HG02588 (cell line): ENCODE measurements at regions not wholly inside any gene's neighbourhood (a gene's known extent, or its start where the extent isn't known, plus 50 kb on each side); places are given as distances from the start of the nearest gene placed in this dataset.

Experiments
- ATAC-seq: cut with Tn5 transposase; IDR thresholded peaks from one replicate; pipeline ENCODE4 v1.9.1; 2021; ENCODE audit warnings: mild to moderate bottlenecking, moderate library complexity; ENCODE audit not compliant: unreplicated experiment

DNA sequence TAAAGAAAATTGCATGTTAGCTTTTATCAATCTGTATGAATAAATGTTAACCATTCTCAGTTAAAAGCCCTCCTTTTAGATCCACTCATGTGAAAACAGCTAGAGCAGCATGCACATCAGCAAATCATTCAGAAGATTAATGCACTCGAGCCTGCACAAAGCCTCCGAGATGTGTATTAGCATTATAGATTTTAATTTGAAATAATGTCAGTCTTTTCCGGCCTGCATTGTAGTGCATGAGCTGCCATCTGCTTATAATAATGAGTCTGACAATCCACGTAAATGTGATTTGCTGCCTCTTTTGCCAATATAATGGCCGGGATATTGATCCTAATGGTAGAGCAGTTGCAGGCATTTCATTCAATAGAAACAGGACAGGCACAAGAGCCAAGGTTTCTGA, 585.1 kb downstream of the IRX1 start:
- ATAC-seq, result no peak

DNA sequence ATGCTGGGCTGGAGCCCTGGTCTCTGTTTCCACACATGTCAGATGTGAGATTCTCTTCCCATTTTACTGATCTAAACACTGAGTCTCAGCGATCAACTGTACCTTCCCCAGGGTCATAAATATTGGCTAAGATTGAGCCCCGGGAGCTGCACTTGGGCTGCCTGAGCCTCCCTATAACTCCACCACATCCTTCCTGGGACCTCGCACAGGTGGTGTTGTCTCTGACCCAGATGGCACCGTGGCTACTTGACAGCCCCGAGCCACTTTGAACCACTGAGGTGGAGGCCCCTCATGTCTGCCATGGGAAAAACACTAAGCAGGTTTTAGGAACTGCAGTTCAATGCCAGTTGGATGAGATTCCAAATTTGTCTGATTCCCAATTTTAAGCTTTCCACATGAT, 586.5 kb downstream of the IRX1 start:
- ATAC-seq, result no peak

DNA sequence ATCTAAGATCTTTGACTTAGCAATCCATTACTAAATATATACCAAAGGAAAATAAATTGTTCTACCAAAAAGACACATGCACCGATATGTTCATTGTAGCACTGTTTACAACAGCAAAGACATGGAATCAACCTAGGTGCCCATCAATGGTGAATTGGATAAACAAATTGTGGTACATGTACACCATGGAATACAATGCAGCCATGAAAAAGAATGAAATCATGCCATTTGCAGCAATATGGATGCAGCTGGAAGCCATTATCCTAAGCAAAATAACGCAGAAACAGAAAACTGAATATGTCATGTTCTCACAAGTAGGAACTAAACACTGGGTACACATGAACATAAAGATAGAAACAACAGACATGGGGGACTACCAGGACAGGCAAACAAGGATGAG, 589.5 kb downstream of the IRX1 start:
- ATAC-seq, result no peak

DNA sequence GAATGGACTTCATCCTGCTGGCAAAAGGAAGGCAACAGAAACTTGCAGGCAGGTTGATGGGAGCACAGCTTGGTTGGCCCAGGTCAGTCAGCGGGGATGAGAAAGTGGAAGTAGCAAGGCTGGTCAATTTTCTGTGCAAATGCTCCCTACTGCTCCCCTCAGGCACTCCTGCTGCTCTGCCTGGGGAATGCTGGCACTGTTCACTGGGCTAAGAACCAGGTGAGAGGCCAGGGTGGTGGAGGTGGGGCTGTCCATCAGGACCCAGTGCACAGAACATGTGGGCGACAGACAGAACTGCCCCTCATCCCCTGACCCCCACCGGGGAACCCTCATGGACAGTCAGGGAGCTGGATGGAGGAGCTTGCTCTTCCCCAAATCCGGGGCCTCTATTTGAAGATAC, 593.1 kb downstream of the IRX1 start:
- no peak for ATAC-seq

DNA sequence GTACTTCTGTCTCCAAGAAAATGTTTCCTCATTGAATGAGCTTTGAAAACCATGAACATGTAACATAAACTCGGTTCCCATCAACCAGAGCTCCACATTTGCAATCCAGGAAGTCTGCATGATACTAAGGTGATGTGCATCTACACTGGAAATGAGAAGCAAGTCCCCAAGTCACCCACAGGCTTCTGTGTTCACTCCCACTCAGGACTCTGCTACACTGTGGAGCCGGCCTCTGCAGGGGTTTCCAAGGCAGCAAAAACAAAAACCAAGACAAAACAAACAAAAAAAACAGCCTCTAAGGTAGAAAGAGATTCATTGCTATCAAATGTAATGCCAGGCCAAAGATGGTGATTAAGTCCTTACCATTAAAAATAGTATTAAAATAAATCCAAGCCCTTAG, 593.7 kb downstream of the IRX1 start:
- no peak for ATAC-seq

DNA sequence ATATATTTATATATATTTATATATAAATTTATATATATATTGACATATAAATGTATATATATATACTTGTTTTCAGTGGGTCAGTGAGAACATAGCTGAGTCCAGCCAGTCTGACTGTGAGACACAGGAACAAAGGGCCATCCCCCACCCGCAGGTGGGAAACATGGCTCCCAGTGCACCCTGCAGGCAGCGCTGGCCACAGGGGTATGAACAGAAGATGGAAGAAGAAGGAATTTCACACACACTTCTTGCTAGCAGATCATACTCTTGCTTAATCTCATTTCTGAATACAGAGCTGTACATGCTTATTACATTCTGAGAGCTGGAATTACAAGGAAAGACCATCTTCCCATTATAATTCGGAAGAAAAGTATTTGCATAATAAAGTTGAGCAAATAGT, 595.4 kb downstream of the IRX1 start:
- no peak for ATAC-seq

DNA sequence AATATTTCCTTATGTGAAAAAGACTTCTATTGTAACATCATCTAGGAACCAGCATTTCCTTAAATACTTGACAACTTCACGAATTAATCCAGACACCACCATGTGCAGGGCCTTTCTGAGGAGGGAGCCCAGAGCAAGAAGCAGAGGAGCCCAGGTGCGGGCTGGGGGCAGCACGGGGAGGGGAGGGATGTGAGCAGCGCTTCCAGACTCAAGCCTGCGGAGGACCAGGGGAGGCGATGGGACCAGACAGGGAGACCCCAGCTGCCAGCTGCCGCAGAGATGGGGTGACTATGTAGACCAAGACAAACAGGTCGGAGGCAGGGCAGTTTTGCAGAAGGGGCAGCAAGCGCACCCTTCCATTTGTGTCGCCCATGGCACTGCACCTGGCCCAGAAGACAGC, 596.1 kb downstream of the IRX1 start:
- no peak for ATAC-seq

DNA sequence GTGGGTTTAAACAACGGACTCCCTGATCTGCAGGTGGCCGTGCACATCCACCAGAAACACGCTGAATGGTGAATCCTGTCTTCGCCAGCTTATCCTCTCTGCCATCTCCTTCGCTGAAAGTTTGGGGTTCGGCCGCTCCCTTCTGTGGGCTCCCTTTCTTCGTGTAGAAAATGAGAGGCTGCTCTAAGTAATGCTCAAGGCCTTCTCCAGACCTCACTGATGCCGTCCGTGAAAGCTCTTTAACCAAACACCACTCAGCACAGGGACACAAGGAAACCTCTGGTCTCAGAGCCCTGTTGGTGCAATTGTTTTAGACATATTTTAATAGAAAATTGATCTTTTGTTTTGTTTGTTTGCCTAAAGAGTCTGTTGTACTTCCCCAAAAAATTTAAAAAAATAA, 596.5 kb downstream of the IRX1 start:
- ATAC-seq, result no peak

DNA sequence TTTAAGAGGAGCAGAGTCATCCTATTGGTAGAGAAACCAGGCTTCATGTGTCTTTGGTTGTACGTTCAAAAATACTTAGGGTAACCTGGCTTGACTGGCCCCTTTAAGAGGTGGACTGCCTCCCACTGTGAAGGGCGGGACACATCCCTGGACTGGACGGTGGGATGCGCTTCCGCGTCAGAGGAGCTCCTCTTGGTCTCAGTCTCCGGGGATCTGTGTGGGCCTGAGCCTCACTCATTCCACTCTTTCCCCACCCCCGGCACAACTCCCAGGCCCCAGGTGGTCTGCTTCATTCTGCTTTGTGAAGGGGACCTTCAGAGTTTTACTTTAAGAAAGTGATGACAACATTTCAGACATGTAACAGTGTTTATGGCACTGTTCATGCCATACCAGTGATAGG, 601.1 kb downstream of the IRX1 start:
- no peak for ATAC-seq

DNA sequence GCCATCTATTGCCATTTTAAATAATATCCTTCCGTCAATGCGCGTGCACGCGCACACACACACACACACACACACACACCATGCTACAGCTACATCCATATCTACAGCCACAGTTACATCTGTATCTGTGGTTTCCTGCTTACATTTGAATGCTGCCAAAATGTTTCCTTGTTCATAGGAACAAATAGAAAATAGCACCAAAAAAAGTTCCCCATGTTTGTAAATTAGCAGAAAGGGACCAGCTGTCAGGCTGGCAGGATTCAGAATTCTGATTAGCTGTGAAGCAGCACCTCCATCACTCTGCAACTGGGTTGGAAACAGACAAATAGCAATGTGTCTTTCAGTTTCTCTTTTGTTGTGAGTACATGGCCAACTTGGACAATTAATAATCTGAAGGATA, 601.5 kb downstream of the IRX1 start:
- no peak for ATAC-seq

DNA sequence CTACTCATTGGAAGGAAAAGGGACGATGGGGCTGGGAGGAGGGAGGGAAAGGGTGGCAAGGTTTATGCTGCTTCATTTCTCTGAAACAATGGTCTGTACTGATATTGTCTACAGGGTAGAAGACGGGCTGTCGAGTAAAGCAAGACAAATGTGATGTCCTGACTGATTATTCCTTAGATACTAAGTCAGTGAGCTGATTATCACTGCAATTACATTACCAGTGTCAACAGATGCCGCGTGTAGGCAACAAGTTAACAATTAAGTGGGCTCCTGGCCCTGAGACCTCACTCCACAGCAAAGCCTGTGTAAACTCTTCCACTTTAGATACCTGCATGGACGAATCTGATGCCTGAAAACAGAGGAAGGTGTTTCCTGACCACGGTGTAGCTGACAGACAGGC, 602.8 kb downstream of the IRX1 start:
- no peak for ATAC-seq

DNA sequence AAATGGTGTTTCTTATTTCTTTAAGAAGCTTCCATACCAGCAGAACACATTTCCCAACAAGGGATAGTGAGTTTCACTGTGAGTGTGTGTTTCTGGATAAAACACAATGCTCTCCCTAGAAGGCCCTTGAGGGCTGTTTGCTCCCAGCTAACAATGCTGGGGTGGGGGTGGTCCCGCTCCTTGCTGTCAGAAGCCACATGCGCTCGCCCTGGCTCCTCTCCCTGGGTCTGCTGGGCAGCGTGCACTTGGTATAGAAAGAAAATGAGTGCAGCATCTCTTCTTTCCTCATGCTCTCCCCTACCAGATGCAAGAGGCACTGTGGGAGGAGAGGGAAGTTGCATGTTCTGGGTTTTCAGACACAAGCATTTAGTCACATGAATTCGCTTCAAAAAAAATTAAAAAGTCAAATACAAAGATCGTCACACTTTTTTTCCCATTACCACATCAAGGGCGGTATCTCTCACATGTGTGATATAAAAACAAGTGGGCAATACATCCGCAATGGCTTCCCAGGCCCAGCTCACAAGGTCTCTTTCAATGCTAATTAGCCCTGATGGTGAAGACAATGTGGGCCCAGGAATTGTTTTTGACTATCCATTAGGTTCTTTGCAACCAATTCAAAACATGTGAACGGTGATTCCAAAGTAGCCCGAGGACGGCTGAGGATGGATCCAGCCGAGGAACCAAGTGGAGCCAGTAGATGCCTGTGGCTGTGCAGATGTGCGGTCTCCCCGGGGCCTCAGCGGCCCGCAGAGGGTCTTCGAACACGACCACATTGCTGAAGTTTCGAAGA, 603.6 kb downstream of the IRX1 start:
- no peak for ATAC-seq

DNA sequence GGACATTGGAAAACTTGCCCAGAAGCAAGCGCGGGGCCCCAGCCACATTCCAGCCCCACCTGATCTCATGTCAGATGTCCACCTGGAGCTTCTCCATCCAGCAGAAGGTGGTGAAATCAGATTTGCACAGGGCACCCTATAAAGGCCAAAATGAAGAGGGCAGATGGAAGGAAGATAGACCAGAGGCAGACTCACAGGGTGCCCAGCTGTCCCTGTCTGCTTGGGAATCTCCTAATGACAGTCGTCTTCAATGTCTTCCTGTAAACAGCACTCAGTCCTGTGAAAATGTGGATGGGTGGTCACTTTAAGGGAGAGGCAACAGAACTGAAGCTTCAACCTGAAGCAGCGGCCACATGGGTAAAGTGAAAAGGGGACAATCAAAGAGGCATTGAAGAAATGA, 607.5 kb downstream of the IRX1 start:
- no peak for ATAC-seq

DNA sequence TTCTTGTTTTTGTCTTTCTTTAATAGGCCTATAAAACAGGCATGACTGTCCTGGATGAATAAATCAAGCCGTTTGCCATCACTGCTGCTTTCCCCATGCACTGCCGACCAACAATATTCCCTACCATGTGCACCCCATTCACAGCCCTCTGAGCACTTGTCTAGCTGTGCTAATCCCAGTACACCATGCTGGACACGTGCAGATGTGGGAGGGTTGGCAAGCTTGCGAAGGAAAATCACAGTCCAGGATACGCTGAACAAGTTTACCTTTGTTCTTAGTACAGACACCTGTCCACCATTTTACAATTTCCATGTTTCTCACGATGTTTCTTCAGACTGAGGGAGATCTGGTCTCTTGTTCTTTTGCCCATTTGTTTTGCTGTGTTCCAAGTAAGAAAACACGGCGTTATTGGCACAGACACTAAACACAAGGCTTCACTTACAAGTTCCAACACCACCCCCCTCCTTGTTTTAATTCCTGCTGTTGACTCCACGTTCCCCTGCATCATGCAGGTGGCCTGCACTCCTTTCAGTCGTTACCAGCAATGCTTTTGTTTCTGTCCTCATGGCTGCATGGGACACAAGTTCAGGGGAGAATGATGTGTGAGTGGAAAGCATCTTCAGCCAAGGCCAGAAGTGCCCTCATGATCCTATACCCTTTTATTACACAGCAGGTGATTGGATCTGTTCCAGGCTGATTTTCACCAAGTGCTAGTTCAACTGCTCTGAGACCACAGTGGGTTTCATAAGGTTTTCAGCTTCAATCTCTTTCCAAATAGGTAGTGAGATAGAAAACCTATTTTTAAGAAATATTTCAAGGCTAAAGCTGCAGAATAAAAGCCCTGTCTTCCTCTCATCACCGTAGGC, 608.9 kb downstream of the IRX1 start:
- ATAC-seq, result no peak

DNA sequence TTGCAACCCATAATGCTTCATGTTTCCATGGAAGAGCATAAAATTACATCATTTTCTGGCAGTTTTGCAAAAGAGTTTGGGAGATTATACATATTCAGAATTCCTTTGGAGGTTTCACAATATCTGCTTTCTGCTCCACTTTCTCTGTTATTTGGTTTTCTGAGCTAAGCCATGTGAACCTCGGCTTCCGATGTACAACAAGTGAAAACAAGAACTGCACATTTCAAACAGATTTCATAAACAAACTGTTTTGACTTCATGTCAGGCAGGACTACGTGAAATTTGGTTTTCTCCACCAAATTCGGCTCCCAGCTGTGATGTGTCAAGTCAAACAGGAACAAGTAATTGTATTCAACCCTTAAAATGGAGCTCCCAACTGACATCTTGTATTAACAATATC, 609.8 kb downstream of the IRX1 start:
- no peak for ATAC-seq

DNA sequence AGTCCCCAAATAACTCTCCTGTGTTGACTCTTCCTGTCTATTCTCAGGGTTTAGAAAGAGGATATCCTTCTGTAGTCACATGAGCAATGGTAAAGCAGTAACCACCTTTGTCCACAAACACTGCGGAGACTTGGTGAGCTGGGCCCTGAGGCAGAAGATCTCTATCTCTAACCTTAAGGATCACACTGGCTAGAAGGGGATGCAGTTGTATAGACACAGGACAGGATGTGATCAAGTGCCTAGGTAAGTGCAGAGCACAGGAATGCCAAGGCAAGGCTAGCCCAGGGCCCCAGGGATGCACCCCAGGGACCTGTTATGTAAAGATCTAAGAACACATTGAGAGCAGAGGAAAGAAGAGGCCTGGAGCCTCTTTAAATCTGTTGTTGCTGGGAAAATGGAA, 610.5 kb downstream of the IRX1 start:
- ATAC-seq, result no peak

DNA sequence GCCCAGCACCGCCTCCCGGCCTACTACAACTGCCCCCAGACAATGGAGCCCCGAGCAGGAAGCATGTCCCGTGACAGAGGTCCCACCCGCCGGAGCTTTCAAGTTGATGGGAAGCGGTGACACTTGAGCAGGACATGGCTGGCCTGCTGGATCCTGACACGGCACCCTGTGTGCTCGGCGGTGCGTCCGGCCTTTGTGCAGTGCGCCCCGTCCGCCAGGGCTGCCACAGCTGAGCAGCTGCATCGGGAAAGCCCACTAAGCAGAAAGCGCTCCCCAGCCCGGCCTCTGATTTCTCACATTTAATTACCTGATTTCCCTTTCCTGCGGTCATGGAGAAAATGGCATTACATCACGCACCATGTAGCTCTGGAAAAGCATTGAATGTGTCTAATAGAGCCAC, 611.9 kb downstream of the IRX1 start:
- ATAC-seq, result no peak

DNA sequence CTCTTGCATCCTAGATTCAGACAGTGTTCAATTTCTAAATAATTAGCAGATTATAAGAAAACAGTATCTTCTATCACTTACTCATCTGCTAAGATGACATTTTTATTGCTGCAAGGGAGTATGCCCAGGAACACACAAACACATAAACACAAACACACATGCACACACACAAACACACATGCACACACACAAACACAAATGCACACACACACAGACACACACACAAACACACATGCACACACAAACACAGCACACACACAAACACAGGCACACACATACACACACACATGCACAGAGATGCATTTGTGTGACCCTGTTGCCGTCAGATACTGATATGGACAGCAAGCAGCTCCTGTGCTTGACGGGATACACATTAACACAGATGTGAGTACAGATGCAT, 612.9 kb downstream of the IRX1 start:
- no peak for ATAC-seq

DNA sequence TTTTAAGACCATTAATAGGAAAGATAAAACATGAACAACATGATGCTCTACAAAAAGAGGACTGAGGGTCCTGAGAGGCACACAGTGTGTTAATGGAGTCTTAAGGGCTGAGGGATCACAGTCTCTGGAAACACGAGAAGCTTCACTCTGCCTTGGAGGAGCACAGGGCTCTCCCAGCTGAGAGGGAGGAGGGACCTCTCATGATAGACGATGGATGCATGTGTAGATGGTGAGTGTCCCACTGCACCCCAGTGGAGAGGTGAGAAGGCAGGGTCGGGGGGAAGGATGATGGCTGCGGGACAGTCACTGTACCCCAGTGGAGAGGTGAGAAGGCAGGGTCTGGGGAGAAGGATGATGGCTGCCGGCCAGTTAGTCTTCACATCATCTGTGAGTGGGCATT, 613.4 kb downstream of the IRX1 start:
- no peak for ATAC-seq

DNA sequence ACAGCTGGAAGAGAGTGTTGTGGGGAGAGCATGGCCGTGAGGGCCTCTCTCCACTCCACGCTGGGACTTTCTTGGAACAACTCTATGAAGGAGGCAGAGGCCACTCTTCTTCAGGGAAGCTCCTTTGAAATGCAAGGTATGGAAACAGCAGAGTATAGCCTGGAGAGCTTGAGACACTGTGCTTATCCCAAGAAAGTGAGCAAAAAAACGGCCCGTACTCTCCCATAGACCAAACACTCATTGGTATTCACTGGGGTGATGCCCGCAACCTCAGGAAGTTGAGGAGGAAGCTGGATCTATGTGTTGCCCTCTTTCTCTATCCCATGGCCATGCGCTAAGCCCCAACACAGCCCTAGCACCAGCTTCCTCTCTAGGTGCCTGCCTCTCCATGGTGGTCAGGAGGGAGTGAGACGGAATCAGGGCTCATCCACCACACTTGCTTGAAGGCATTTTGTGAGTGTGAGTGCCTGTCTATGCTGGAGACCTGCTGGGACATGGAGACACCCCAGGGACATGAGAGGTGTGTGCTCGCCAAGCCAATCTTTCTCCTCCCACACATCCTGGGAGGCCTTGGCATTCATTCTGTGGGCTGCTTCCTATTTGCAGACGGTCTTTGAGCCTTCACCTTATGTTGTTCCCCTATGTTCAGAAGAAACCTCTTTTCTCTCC, 616.6 kb downstream of the IRX1 start:
- ATAC-seq, result no peak

DNA sequence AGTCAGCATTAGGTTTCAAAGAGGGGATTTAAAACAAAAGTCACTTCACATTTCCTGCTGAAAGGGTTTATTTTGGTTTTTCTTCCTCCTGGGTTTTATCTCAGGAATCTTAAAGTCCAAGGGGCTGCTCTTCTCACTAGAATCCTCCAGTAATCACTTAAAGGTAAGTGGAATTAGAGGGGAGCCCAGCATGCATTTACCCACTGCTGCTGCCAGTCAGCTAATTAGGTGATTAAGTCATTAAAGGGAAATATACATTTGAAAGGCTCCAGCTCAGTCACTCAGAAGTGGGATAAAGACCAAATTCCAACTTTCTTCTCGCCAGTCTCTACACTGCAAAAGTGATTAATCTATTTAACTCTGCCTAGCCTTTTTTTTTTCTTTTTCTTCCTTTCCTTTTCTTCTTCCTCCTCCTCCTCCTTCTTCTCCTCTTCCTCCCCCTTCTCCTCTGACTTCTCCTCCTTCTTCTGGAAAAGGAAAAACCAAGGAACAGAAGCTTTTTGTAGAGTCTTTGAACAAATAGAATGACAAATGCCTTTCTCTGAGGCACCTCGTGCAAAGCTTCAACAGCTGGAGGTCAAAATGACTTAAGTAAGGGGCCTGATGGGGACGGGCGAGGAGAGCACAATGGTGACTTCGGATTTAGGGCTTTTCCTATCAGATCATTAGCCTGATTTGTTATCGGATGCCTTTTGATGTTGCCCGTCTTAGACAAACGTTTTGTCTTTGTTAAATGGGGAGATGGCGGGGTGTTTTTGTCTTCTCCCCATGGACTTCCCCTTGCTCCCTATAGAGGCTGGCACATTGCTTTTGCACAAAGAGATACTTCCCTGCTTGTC, 617.6 kb downstream of the IRX1 start:
- ATAC-seq, result no peak
